Vagina (tissue), 2 donors: ENCODE measurements at regions not wholly inside any gene's neighbourhood (a gene's known extent, or its start where the extent isn't known, plus 50 kb on each side); places are given as distances from the start of the nearest gene placed in this dataset.

Experiments used
- DNase-seq, 2 donors: peaks; one replicate each; pipeline ENCODE4 v3.0.0-alpha.2; 2017; ENCODE audit errors: extremely low spot score in 2 of 2
- H3K27ac ChIP-seq: fragments of 200-600 bp; sonication (generic); one replicate; pipeline ENCODE4 v1.5.1; 2019
- H3K27me3 ChIP-seq: fragments of 200-600 bp; sonication (generic); one replicate; pipeline ENCODE4 v1.5.1; 2019
- H3K36me3 ChIP-seq, 2 donors: fragments of 200-600 bp; sonication (generic); one replicate each; pipeline ENCODE4 v1.5.1; 2017 to 2019
- H3K4me1 ChIP-seq: fragments of 200-600 bp; sonication (generic); one replicate; pipeline ENCODE4 v1.5.1; 2019
- H3K4me3 ChIP-seq, 2 donors: fragments of 200-600 bp; sonication (generic); 1 replicate in 1 of 2; 2 replicates in 1 of 2; pipeline ENCODE4 v1.5.1; 2016 to 2019
- H3K9me3 ChIP-seq: fragments of 200-600 bp; sonication (generic); one replicate; pipeline ENCODE4 v1.5.1; 2019
- CTCF ChIP-seq, 3 experiments: fragments of 450-650 bp in 2 of 3; fragments of 200-600 bp in 1 of 3; sonication (generic) in 1 of 3; IDR thresholded peaks; one replicate each; pipeline ENCODE4 v1.5.1; 2017 to 2019; ENCODE audit warnings: antibody characterized with exemption in 3 of 3, mild to moderate bottlenecking in 2 of 3, moderate library complexity in 2 of 3
- POLR2A ChIP-seq, 2 donors: fragments of 450-650 bp; IDR thresholded peaks; one replicate each; pipeline ENCODE4 v1.6.1; 2017; ENCODE audit warnings: antibody characterized with exemption in 2 of 2, mild to moderate bottlenecking in 2 of 2, moderate library complexity in 2 of 2
- POLR2AphosphoS5 ChIP-seq, 2 donors: sonication (generic); formaldehyde crosslinking; IDR thresholded peaks; one replicate each; pipeline ENCODE4 v1.9.0; 2017; ENCODE audit warnings: antibody characterized with exemption in 2 of 2, mild to moderate bottlenecking in 2 of 2, low read depth in 1 of 2; ENCODE audit not compliant: insufficient read depth in 1 of 2
- intact Hi-C: fragments of 100-400 bp; cut with DNase I; formaldehyde crosslinking; loops from one replicate; pipeline ENCODE4 v1.15.1; 2023

- Histone ChIP-seq H3K36me3 (no peaks in the 10 kb centered on the region), H3K27ac (no peak overlapping the region)
- intact Hi-C loops, result no loop called here
Observed at GRCh38 chrX:7253565-7253964, 105.6 kb upstream of the PUDP start.

GRCh38 chrX:7252013-7252610, 104.2 kb upstream of the PUDP start:
- TF ChIP-seq POLR2A (IDR thresholded peaks at IDR 0.05), result no peak
- TF ChIP-seq CTCF (IDR thresholded peaks at IDR 0.05), result no peak
- no peak for TF ChIP-seq POLR2AphosphoS5 (IDR thresholded peaks at IDR 0.05; ENCODE audit: insufficient read depth in 1 of 2, low read depth in 1 of 2)
- Histone ChIP-seq H3K9me3 (no peaks in the 10 kb centered on the region), H3K4me3 (no peak overlapping the region), H3K27me3 (no peaks in the 10 kb centered on the region), H3K36me3 (no peaks in the 10 kb centered on the region), H3K4me1 (no peaks in the 10 kb centered on the region), H3K27ac (no peak overlapping the region)
- intact Hi-C loops, result no loop called here
- no peak for DNase-seq

More at GRCh38 chrX:7253565-7253964, 105.6 kb upstream of the PUDP start:
- Histone ChIP-seq H3K4me1 (no peaks in the 10 kb centered on the region), H3K9me3 (no peaks in the 10 kb centered on the region), H3K4me3 (no peak overlapping the region), H3K27me3 (no peaks in the 10 kb centered on the region)
- TF ChIP-seq POLR2A (IDR thresholded peaks at IDR 0.05), result no peak
- TF ChIP-seq POLR2AphosphoS5 (IDR thresholded peaks at IDR 0.05; ENCODE audit: insufficient read depth in 1 of 2, low read depth in 1 of 2), result no peak
- TF ChIP-seq CTCF (IDR thresholded peaks at IDR 0.05), result no peak
- DNase-seq, result no peak

- intact Hi-C loops, result no loop called here
- H3K4me3 ChIP-seq, result no peak overlapping the region
- no peak overlapping the region for H3K27ac ChIP-seq
- no peak for DNase-seq
- no peaks in the 10 kb centered on the region for H3K27me3 ChIP-seq
- H3K36me3 ChIP-seq, result no peaks in the 10 kb centered on the region
- no peak for TF ChIP-seq POLR2AphosphoS5 (IDR thresholded peaks at IDR 0.05; ENCODE audit: insufficient read depth in 1 of 2, low read depth in 1 of 2)
- TF ChIP-seq POLR2A (IDR thresholded peaks at IDR 0.05), result no peak
- TF ChIP-seq CTCF (IDR thresholded peaks at IDR 0.05), result no peak
- H3K9me3 ChIP-seq, result no peaks in the 10 kb centered on the region
- H3K4me1 ChIP-seq, result no peaks in the 10 kb centered on the region
Observed at GRCh38 chrX:7247346-7247745, 99.4 kb upstream of the PUDP start.

- intact Hi-C loops, result no loop called here
Observed at GRCh38 chrX:7244405-7244804, 96.5 kb upstream of the PUDP start.

More at GRCh38 chrX:7244405-7244804, 96.5 kb upstream of the PUDP start:
- no peaks in the 10 kb centered on the region for H3K36me3 ChIP-seq
- H3K27me3 ChIP-seq, result no peaks in the 10 kb centered on the region
- no peak overlapping the region for H3K4me3 ChIP-seq
- no peaks in the 10 kb centered on the region for H3K4me1 ChIP-seq
- no peak for DNase-seq
- H3K27ac ChIP-seq, result no peak overlapping the region
- no peaks in the 10 kb centered on the region for H3K9me3 ChIP-seq
- TF ChIP-seq POLR2AphosphoS5 (IDR thresholded peaks at IDR 0.05; ENCODE audit: insufficient read depth in 1 of 2, low read depth in 1 of 2) (no peak), POLR2A (IDR thresholded peaks at IDR 0.05) (no peak), CTCF (IDR thresholded peaks at IDR 0.05) (no peak)
